Astrocyte of the cerebellum (primary cell): ENCODE measurements at regions not wholly inside any gene's neighbourhood (a gene's known extent, or its start where the extent isn't known, plus 50 kb on each side); places are given as distances from the start of the nearest gene placed in this dataset.

ENCODE experiments used
- DNase-seq: peaks from one replicate; pipeline ENCODE4 v3.0.0-alpha.2; 2011; ENCODE audit warnings: low read depth
- H3K4me3 ChIP-seq: 2 replicates; pipeline ENCODE4 v1.5.1; 2011; ENCODE audit warnings: mild to moderate bottlenecking, low read depth, low read length, moderate library complexity
- in situ Hi-C: cut with HindIII; loops from 2 replicates; pipeline ENCODE4 v1.10.0; 2017; ENCODE audit warnings: low sequenced_read_pairs
- TF ChIP-seq, protein P1 (sequence below): IDR thresholded peaks from 2 replicates; pipeline ENCODE4 v1.5.1; 2012; ENCODE audit warnings: low read length, low read depth, moderate library complexity, mild to moderate bottlenecking; ENCODE audit errors: missing control alignments

DNA sequence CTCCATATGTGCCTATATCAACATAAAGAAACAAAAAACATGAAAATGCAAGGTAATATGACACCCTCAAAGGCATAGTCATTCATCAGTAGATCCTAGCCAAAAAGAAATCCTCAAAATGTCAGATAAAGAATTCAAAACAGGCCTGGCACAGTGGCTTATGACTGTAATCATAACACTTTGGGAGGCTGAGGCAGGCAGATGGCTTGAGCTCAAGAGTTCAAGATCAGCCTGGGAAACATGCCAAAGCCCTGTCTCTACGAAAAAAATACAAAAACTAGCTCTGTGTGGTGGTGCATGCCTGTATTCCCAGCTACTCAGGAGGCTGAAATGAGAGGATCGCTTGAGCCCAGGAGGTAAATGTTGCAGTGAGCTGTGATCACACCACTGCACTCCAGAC lies 284.6 kb upstream of the KLHL29 start:
- DNase-seq = no peak
- in situ Hi-C loops = no loop called here
- H3K4me3 ChIP-seq = no peak overlapping the region
- TF ChIP-seq, protein P1, sequence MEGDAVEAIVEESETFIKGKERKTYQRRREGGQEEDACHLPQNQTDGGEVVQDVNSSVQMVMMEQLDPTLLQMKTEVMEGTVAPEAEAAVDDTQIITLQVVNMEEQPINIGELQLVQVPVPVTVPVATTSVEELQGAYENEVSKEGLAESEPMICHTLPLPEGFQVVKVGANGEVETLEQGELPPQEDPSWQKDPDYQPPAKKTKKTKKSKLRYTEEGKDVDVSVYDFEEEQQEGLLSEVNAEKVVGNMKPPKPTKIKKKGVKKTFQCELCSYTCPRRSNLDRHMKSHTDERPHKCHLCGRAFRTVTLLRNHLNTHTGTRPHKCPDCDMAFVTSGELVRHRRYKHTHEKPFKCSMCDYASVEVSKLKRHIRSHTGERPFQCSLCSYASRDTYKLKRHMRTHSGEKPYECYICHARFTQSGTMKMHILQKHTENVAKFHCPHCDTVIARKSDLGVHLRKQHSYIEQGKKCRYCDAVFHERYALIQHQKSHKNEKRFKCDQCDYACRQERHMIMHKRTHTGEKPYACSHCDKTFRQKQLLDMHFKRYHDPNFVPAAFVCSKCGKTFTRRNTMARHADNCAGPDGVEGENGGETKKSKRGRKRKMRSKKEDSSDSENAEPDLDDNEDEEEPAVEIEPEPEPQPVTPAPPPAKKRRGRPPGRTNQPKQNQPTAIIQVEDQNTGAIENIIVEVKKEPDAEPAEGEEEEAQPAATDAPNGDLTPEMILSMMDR = no peak

DNA sequence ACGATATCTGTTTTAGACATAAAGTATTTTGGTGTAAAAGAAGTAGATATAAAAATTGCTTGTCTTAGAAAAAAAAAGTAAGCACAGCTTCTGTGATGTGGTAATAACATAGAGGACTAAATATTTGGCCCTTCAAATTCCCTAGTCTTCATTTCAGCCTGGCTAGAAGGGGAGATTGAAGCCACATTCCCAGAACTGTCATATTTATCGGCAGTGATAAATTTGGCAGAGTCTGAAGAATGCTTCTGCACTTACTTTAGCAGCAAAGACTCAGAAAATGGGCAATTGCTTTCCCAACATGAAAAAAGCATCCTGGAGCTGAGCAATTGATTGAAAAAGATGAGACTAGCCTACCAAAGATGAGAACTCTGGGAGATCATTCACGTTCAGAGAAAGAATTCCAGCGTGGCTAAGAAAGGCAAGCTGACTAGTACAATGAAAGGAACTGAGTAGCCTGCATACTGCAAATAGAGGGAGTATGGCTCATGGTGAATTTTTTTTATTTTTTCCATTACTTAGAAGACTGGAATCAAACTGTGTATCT lies 278.7 kb upstream of the KLHL29 start:
- TF ChIP-seq, protein P1 = no peak

DNA sequence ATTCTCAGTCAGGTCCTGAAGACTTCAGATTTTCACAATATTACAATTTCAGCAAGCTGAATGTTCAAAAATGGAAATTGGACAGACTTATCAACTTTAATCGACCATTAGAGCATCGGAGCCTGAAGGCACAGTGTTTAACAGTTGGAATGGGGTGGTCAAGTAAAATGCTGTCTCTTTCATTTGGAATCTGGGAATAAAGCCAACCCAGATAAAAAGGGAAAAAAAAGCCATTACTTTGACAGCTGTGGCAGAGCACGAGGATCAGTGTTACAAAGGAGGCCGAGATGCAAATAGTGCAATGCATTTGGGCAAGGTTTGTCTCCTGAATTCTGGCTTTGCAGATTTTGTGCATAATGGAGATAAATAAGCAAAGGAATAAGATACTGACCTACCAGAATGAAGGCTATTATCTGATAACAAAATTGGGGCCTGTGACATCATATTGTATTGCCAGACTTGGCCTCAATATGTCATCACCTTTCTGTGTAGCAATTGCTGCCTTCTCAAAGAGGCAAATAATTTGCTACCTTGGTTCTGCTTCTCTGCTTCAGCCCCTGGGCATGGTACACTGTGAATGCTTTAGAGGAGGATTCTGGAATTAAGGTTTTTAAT lies 277.5 kb upstream of the KLHL29 start:
- TF ChIP-seq, protein P1 = no peak
- no peak for DNase-seq
- no peak overlapping the region for H3K4me3 ChIP-seq
- in situ Hi-C loops = no loop called here

More for the DNA sequence above, 278.7 kb upstream of the KLHL29 start:
- DNase-seq = no peak
- in situ Hi-C loops = no loop called here
- H3K4me3 ChIP-seq = no peak overlapping the region

DNA sequence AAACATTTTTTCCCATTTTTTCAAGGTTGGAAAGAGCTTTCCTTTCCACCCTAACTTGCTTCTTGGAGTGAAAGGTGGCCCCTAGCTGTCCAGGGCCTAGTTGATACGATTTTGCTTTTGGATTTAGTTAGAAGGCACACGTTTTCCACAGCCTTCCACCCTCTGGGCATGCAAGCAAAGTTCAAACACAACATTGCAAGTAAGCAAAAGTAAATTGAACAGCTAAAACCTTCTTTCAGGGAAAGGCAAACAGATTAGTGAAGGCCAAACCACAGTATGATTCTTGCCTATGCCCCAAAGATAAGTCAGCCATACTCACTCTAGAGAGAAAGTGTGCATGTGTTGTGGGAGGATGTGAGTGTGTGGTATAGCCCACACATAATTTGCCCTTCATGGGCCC lies 273.7 kb upstream of the KLHL29 start:
- no peak for DNase-seq
- H3K4me3 ChIP-seq = no peak overlapping the region
- in situ Hi-C loops = no loop called here
- TF ChIP-seq, protein P1 = no peak

DNA sequence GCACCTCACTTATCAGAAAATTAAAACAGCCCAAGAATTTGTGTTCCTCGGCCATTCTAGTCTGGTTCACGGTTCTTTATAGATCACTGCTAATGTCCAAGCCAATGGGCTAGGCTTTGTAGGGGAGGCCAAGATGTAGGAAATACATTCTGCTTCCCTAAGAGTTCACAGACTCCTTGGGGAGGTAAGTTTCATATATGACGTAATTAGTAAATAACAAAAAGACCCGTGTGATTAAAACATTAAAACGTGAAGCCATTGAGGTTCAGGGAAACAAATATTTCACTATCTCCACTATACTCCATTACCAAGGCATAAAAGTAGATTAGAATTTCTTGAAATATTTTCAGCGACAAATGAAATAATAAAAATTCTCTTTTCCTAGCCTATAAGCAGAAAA lies 272.5 kb upstream of the KLHL29 start:
- TF ChIP-seq, protein P1 = no peak
- no peak for DNase-seq
- no peak overlapping the region for H3K4me3 ChIP-seq
- in situ Hi-C loops = no loop called here

DNA sequence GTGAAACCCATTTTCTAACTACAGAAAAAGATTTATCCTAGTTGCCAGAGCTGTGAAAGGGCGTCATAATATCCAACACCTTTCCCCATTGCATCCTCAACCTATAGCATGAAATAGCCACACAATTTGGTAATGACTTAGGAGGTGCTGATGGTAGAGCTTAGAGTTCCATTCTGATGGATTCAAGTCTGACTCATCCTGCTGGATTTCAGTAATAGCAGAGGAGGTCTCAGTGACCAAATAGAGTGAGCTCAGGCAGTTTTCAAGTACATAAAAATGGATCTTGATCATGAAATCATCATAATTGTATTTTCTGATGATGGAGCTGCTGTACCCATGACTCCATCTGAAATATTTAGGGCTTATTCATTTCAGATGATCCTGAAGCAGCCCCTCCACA lies 270.7 kb upstream of the KLHL29 start:
- no peak overlapping the region for H3K4me3 ChIP-seq
- TF ChIP-seq, protein P1 = no peak
- DNase-seq = no peak
- in situ Hi-C loops = no loop called here
